ENCODE measurements at regions not wholly inside any gene's neighbourhood (a gene's known extent, or its start where the extent isn't known, plus 50 kb on each side); places are given as distances from the start of the nearest gene placed in this dataset.

DNA sequence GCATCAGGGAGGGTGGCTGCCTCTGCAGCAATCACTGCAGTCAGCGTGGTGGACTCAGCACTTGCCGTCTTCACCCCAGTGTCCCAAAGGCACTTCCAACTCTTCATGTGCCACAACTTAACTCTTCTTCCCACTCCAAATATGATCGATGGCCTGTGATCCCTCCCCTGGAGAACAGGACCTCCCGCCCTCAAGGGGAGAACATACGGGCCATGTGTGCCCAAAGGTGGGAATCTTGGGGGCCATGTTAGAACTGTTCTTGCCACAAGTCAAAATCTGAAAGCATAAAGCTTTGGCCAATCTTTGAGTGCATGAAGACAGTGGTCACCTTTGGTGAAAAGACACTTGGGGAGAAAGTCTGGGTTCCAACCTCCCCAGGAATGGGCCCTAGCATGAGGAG lies 368.5 kb upstream of the MGMT start:
- H3K79me2 ChIP-seq (ENCODE audit: control insufficient read depth, insufficient read depth, low read length) = no peaks in the 10 kb centered on the region
- no peak overlapping the region for H3K4me3 ChIP-seq (replicated peaks in 1 of 3; ENCODE audit: insufficient read depth in 1 of 3, low read depth in 1 of 3, low read length in 3 of 3)
- no peaks in the 10 kb centered on the region for H3K9me3 ChIP-seq (replicated peaks; ENCODE audit: control insufficient read depth, insufficient read depth, low read length)
- DNase-seq (ENCODE audit: low read depth, low spot score) (no peak), FAIRE-seq (no peak)
- H3K27ac ChIP-seq (ENCODE audit: insufficient read depth, low read depth, low read length) = no peak overlapping the region
- H3K9me1 ChIP-seq (replicated peaks; ENCODE audit: control insufficient read depth, extremely low read depth, insufficient read depth, low read length) = no peaks in the 10 kb centered on the region
- ChIA-PET CTCF (no interaction called here), POLR2A (no interaction called here)
- peaks cover 0 to 2% of the 10 kb centered on the region in 2 experiments for H3K27me3 ChIP-seq (ENCODE audit: control insufficient read depth in 2 of 2, insufficient read depth in 2 of 2, low read length in 2 of 2)
- dilution Hi-C loops (cut with MboI; ENCODE audit: extremely low pct_ligation_motif_present, low sequenced_read_pairs) = no loop called here
- BruUV-seq (replicated peaks) = no TSS peak
- intact Hi-C loops (cut with micrococcal nuclease) = no loop called here
- no peak overlapping the region for H2AFZ ChIP-seq (ENCODE audit: low read depth, low read length)
- H3K4me2 ChIP-seq (ENCODE audit: insufficient read depth, low read length) = no peak overlapping the region
- no peak overlapping the region for H3K9ac ChIP-seq (replicated peaks; ENCODE audit: extremely low read depth, insufficient read depth, low read length)
- no peaks in the 10 kb centered on the region for H3K36me3 ChIP-seq (ENCODE audit: control insufficient read depth in 2 of 2, extremely low read depth in 1 of 2, insufficient read depth in 2 of 2, low read length in 2 of 2)
- TF ChIP-seq GATA2 (IDR thresholded peaks at IDR 0.05; ENCODE audit: insufficient read depth, insufficient read length, low read depth, low read length) = no peak
- no peak for TF ChIP-seq MYC (IDR thresholded peaks at IDR 0.05; ENCODE audit: low read depth, low read length)
- TF ChIP-seq, protein P1, sequence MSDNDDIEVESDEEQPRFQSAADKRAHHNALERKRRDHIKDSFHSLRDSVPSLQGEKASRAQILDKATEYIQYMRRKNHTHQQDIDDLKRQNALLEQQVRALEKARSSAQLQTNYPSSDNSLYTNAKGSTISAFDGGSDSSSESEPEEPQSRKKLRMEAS (IDR thresholded peaks at IDR 0.05; ENCODE audit: insufficient read depth, insufficient read length) = no peak
- no peak for TF ChIP-seq JUN (IDR thresholded peaks at IDR 0.05; ENCODE audit: borderline replicate concordance, insufficient read depth, insufficient read length, low read depth)
- no peak for TF ChIP-seq POLR2A (IDR thresholded peaks at IDR 0.05; ENCODE audit: low read depth, low read length)
- TF ChIP-seq FOS (IDR thresholded peaks at IDR 0.05; ENCODE audit: borderline replicate concordance, insufficient read depth, low read length) = no peak
- TF ChIP-seq POLR2AphosphoS5 (IDR thresholded peaks at IDR 0.05; ENCODE audit: insufficient read depth, low read depth, low read length) = no peak
- TF ChIP-seq EZH2 (IDR thresholded peaks at IDR 0.05; ENCODE audit: borderline replicate concordance, low read depth, low read length, severe bottlenecking) = no peak
- TF ChIP-seq, protein P2, sequence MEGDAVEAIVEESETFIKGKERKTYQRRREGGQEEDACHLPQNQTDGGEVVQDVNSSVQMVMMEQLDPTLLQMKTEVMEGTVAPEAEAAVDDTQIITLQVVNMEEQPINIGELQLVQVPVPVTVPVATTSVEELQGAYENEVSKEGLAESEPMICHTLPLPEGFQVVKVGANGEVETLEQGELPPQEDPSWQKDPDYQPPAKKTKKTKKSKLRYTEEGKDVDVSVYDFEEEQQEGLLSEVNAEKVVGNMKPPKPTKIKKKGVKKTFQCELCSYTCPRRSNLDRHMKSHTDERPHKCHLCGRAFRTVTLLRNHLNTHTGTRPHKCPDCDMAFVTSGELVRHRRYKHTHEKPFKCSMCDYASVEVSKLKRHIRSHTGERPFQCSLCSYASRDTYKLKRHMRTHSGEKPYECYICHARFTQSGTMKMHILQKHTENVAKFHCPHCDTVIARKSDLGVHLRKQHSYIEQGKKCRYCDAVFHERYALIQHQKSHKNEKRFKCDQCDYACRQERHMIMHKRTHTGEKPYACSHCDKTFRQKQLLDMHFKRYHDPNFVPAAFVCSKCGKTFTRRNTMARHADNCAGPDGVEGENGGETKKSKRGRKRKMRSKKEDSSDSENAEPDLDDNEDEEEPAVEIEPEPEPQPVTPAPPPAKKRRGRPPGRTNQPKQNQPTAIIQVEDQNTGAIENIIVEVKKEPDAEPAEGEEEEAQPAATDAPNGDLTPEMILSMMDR (IDR thresholded peaks at IDR 0.05; ENCODE audit: extremely low read depth in 1 of 2, insufficient read depth in 1 of 2, low read depth in 1 of 2, low read length in 2 of 2) = no peak
- H3K4me1 ChIP-seq (ENCODE audit: control insufficient read depth, extremely low read depth, insufficient read depth, low read length) = peaks cover 14% of the 10 kb centered on the region
- H4K20me1 ChIP-seq (replicated peaks; ENCODE audit: control insufficient read depth, extremely low read depth, insufficient read depth, low read length) = no peaks in the 10 kb centered on the region
